Esophagus muscularis mucosa (tissue), 4 donors: ENCODE measurements at regions not wholly inside any gene's neighbourhood (a gene's known extent, or its start where the extent isn't known, plus 50 kb on each side); places are given as distances from the start of the nearest gene placed in this dataset.

Source experiments
- EP300 ChIP-seq: sonication (generic); formaldehyde crosslinking; IDR thresholded peaks from one replicate; pipeline ENCODE4 v1.6.1; 2017; ENCODE audit warnings: antibody characterized with exemption
- POLR2A ChIP-seq: fragments of 450-650 bp; IDR thresholded peaks from one replicate; pipeline ENCODE4 v1.6.1; 2017; ENCODE audit warnings: antibody characterized with exemption, moderate library complexity, mild to moderate bottlenecking, low read depth
- POLR2AphosphoS5 ChIP-seq, 2 donors: sonication (generic); formaldehyde crosslinking; IDR thresholded peaks; one replicate each; pipeline ENCODE4 v1.6.1; 2017; ENCODE audit warnings: antibody characterized with exemption in 2 of 2
- TF ChIP-seq, protein P1 (sequence below), 3 experiments: fragments of 200-600 bp in 2 of 3; fragments of 450-650 bp in 1 of 3; sonication (generic) in 2 of 3; IDR thresholded peaks; one replicate each; pipeline ENCODE4 v1.5.1; 2017 to 2019; ENCODE audit warnings: antibody characterized with exemption in 3 of 3, mild to moderate bottlenecking in 2 of 3, moderate library complexity in 1 of 3

- TF ChIP-seq, protein P1, sequence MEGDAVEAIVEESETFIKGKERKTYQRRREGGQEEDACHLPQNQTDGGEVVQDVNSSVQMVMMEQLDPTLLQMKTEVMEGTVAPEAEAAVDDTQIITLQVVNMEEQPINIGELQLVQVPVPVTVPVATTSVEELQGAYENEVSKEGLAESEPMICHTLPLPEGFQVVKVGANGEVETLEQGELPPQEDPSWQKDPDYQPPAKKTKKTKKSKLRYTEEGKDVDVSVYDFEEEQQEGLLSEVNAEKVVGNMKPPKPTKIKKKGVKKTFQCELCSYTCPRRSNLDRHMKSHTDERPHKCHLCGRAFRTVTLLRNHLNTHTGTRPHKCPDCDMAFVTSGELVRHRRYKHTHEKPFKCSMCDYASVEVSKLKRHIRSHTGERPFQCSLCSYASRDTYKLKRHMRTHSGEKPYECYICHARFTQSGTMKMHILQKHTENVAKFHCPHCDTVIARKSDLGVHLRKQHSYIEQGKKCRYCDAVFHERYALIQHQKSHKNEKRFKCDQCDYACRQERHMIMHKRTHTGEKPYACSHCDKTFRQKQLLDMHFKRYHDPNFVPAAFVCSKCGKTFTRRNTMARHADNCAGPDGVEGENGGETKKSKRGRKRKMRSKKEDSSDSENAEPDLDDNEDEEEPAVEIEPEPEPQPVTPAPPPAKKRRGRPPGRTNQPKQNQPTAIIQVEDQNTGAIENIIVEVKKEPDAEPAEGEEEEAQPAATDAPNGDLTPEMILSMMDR (IDR thresholded peaks at IDR 0.05) = no peak
- TF ChIP-seq POLR2AphosphoS5 (IDR thresholded peaks at IDR 0.05) (no peak), EP300 (no peak), POLR2A (no peak)
Measured at GRCh38 chr3:168424059-168424734, 328.5 kb upstream of the GOLIM4 start.
